ENCODE measurements at regions not wholly inside any gene's neighbourhood (a gene's known extent, or its start where the extent isn't known, plus 50 kb on each side); places are given as distances from the start of the nearest gene placed in this dataset.
"Not testable (repeated sequence)": the region's sequence is repeated elsewhere in the genome, so short reads cannot be mapped to it uniquely, and the experiment has no call there.

DNA sequence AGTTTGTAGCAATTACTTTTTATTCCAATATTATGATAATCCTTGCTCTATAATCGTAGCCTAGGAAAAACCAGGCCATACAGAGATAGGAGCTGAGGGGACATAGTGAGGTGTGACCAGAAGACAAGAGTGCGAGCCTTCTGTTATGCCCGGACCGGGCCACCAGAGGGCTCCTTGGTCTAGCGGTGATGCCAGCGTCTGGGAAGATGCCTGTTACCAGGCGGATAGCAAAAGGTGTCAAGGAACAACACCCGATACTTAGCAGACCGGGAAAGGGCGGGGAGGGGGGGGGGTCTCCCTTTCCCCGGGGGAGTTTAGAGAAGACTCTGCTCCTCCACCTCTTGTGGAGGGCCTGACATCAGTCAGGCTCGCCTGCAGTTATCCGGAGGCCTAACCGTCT is 67.1 kb upstream of the MUC20 start:
- H3K4me3 ChIP-seq; H3K36me3 ChIP-seq; H3K9me3 ChIP-seq; H3K27ac ChIP-seq; DNase-seq; intact Hi-C loops (cut with DNase I); H3K27me3 ChIP-seq: not testable (repeated sequence)
- H3K4me1 ChIP-seq: peaks cover 0 to 11% (median 0%) of the 10 kb centered on the region in 3 donors
- TF ChIP-seq, protein P1, sequence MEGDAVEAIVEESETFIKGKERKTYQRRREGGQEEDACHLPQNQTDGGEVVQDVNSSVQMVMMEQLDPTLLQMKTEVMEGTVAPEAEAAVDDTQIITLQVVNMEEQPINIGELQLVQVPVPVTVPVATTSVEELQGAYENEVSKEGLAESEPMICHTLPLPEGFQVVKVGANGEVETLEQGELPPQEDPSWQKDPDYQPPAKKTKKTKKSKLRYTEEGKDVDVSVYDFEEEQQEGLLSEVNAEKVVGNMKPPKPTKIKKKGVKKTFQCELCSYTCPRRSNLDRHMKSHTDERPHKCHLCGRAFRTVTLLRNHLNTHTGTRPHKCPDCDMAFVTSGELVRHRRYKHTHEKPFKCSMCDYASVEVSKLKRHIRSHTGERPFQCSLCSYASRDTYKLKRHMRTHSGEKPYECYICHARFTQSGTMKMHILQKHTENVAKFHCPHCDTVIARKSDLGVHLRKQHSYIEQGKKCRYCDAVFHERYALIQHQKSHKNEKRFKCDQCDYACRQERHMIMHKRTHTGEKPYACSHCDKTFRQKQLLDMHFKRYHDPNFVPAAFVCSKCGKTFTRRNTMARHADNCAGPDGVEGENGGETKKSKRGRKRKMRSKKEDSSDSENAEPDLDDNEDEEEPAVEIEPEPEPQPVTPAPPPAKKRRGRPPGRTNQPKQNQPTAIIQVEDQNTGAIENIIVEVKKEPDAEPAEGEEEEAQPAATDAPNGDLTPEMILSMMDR (IDR thresholded peaks at IDR 0.05): peak in 3 of 6 experiments; percentile 68 to 82 (median 77)
- 0% methylated on average over 1 to 5 of the region's 14 CpGs for WGBS, 2 donors

DNA sequence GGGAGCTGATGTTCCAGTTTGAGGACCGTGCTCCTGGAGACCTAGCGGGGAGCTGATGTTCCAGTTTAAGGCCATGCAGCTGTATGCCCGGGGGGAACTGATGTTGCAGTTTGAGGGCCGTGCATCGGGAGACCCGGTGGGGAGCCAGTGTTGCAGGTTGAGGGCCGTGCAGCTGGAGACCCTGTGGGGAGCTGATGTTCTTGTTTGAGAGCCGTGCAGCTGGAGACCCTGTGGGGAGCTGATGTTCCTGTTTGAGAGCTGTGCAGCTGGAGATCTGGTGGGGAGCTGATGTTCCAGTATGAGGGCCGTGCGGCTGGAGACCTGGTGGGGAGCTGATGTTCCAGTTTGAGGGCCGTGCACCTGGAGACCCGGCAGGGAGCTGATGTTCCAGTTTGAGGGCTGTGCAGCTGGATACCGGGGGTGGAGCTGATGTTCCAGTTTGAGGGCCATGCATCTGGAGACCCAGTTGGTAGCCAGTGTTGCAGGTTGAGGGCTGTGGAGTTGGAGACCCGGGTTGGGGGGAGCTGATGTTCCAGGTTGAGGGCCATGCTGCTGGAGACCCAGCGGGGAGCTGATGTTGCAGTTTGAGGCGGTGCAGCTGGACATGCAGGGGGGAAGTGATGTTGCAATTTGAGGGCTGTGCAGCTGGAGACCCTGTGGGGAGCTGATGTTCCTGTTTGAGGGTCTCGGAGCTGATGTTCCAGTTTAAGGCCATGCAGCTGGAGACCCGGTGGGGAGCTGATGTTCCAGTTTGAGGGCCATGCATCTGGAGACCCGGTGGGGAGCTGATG is 64.4 kb upstream of the APOD start:
- not testable (repeated sequence) for DNase-seq
- 87% methylated on average over 4 to 6 of the region's 19 CpGs for WGBS, 2 donors

DNA sequence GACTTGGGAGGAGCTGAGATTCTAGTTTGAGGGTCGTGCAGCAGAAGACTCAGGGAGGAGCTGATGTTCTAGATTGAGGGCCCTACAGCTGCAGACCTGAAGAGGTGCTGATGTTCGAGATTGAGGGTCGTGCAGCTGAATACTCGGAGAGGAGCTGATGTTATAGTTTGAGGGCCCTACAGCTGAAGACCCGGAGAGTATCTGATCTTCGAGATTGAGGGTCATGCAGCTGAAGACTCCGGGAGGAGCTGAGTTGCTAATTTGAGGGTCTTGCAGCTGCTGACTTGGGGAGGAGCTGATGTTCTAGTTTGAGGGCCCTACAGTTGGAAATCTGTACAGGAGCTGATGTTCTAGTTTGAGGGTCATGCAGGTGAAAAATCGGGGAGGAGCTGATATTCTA is 62.1 kb upstream of the APOD start:
- H3K4me1 ChIP-seq; DNase-seq; intact Hi-C loops (cut with DNase I); H3K27me3 ChIP-seq; H3K9me3 ChIP-seq; H3K27ac ChIP-seq; H3K4me3 ChIP-seq: not testable (repeated sequence)
- 83 to 89% methylated on average over 7 to 8 of the region's 8 CpGs for WGBS, 2 donors
- peaks cover 0 to 25% (median 0%) of the 10 kb centered on the region in 3 donors for H3K36me3 ChIP-seq

More for the DNA sequence above, 64.4 kb upstream of the APOD start:
- H3K27me3 ChIP-seq; H3K4me3 ChIP-seq; H3K4me1 ChIP-seq; H3K27ac ChIP-seq; H3K9me3 ChIP-seq; intact Hi-C loops (cut with DNase I): not testable (repeated sequence)
- peaks cover 0 to 15% (median 0%) of the 10 kb centered on the region in 3 donors for H3K36me3 ChIP-seq

DNA sequence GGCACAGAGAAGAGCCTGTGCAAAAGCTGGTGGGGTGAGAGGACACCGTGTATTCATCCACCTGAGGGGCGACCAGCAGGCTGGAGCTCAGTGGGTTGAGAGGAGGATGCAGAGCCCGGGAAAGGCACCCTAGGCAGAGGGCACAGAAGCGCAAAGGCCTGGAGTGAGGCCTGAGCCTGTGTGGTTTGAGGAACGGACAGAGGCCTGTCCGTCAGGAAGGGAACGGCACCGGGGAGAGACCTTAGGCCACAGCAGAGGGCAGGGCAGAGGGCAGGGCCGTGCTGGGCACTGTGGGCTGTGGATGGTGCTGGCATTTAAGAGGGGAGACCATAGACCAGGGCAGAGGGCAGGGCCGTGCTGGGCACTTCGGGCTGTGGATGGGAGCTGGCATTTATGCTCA is 59.5 kb upstream of the APOD start:
- DNase-seq; H3K9me3 ChIP-seq; H3K27me3 ChIP-seq; intact Hi-C loops (cut with DNase I); H3K27ac ChIP-seq; H3K4me1 ChIP-seq; H3K4me3 ChIP-seq: not testable (repeated sequence)
- peaks cover 0 to 20% (median 0%) of the 10 kb centered on the region in 3 donors for H3K36me3 ChIP-seq
- WGBS, 2 donors: 82 to 86% methylated on average over 9 of the region's 11 CpGs

DNA sequence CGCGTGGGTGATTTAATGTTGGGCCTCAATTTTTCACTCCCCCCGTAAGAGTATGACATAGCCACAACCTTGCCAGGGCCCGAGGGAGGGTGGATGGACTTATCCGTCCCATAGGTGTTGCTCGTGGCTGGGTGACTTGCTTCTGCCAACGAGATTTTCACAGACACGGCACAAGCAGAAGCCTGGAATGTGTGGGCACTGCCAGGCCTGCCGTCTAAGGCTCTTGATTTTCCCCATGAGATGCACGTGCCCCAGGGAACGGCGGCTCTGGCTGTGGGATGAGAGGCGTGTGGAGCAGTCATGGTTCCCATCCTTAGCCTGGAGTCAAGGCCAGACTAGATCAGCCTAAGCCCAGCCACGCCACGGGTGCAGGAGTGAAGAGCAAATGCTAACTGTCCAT is 58.6 kb upstream of the APOD start:
- H3K27ac ChIP-seq; H3K4me1 ChIP-seq; DNase-seq; H3K4me3 ChIP-seq; intact Hi-C loops (cut with DNase I); H3K27me3 ChIP-seq; H3K9me3 ChIP-seq: not testable (repeated sequence)
- 78 to 84% methylated on average over 4 to 13 of the region's 15 CpGs for WGBS, 2 donors
- peaks cover 0 to 14% (median 0%) of the 10 kb centered on the region in 3 donors for H3K36me3 ChIP-seq

DNA sequence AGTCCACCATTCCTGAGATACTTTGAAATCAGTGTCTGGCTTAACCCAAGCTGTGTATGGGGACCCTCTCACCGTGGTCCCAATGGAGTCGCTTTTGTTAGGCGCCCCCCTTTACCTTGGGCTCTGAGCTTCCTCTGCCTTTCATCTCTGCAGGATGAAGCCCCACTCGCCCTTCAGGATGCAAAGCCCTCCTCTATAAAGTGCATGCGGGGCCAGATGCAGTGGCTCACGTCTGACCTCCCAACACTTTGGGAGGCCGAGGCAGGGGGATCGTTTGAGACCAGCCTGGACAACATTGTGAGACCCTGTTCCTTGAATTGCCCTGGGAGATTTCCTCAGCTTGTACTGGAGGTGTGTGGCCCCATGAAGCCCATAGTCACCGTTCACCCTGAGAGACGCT is 54.7 kb upstream of the APOD start:
- DNase-seq; H3K9me3 ChIP-seq; H3K4me3 ChIP-seq; H3K27ac ChIP-seq; intact Hi-C loops (cut with DNase I); H3K27me3 ChIP-seq: not testable (repeated sequence)
- WGBS, 2 donors: 100% methylated on average over 2 of the region's 10 CpGs; no CpG with 5 or more reads in 1 of the 2 donors
- peaks cover 0 to 14% (median 0%) of the 10 kb centered on the region in 3 donors for H3K36me3 ChIP-seq
- peaks cover 0 to 12% (median 0%) of the 10 kb centered on the region in 3 donors for H3K4me1 ChIP-seq

DNA sequence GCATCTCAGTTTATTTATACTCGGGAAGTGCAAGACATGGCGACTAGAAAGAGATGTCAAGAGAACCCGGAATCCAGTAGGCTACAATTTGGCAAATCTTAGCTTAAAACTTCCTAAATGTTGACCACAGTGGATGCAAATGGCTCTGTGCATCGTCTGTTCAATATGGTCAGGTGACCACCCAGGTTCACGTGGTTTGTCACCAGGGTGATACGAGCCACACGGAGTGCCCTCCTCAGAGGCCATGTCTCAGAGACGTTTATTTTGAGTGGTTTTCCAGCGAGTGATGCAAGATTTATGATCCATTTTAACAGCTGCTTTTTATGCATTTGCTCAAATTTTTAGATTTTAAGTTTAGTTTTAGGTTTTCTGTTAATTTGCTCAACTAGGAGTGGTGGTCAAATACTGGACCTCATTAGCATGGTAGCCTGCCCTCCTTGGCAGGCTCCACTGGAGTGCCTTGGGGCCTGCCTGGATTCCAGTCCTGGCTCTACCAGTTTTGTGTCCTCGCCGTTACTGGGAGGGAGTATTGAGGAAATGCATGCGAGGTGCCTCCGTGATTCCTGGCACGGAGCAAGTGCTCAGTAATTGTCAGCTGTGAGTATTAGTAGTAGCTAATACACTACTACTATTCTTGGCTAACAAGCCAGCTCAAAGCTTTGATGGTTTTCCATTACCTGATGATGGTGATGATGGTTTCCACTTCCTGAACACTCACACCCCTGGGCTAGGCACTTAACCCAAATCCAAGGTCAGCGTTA is 53.9 kb upstream of the APOD start:
- 65 to 74% methylated on average over 9 to 11 of the region's 15 CpGs for WGBS, 2 donors
- peak overlapping the region in 1 of 4 donors; percentile 8 for H3K4me3 ChIP-seq
- peaks cover 0 to 12% (median 0%) of the 10 kb centered on the region in 3 donors for H3K4me1 ChIP-seq
- H3K27ac ChIP-seq; H3K9me3 ChIP-seq; H3K27me3 ChIP-seq; DNase-seq; intact Hi-C loops (cut with DNase I): not testable (repeated sequence)
- peaks cover 0 to 14% (median 0%) of the 10 kb centered on the region in 3 donors for H3K36me3 ChIP-seq

DNA sequence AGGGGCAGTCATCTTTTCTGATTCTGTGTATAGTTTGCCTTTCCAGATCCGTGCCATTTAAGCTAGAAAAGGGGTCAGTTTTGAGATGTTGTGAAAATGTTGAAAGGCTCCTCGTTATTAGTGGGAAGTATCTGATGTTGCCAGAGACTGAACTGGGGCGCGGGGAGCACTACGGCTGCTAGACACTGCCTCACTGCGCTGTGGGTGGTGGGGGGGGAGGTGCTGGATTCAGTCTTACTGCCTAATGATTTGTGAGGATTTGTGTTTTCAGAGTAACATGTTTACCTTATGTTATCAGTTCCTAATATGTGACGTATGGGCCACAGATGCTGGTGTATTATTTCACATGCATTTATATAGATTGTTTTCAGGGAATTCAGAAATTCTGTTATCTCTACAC is 53.3 kb upstream of the APOD start:
- H3K9me3 ChIP-seq; H3K27ac ChIP-seq; H3K27me3 ChIP-seq; DNase-seq; intact Hi-C loops (cut with DNase I); H3K36me3 ChIP-seq; H3K4me3 ChIP-seq: not testable (repeated sequence)
- WGBS, 2 donors: 89% methylated on average over 6 of the region's 7 CpGs; no CpG with 5 or more reads in 1 of the 2 donors
- peaks cover 0 to 12% (median 0%) of the 10 kb centered on the region in 3 donors for H3K4me1 ChIP-seq

DNA sequence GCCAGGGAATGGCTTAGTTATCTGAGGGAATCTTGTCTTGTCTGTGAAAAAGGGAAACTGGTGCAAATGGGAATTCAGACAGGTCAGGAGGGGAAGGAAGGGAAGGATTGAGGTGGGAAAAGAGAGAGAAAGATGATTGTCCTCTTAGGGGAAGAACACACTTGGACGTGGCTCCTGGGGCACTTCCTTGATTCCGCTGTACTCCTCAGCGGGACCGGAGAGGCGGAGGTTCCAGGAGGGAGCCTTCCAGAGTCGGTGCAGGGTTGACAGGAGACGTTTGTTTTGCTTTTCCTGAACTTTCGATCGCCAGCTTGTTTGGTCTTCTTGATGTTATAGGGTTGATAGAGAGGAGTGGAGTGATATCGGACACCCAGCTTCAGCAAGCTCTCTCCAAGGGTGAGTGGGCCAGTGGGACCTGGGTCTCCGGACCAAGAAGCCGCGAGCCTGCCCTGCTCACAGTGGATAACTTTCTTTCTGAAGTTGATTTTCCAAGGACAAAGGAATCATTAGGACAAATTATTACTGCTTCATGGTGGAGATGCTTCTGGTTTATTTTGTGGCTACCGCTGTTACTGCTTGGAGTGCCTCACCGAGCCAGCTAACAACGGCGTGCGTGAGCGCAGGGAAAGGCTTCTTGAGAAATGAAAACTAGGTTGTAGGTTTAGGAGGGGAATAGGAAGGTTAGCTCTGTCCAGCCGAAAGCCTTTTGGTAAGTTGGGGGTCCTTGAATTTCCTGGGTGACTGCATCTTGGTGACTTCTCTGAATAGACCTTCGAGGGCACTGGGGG is 52.4 kb upstream of the APOD start:
- Histone ChIP-seq H3K27ac (peak overlapping the region in 3 of 4 donors; percentile 44 to 80 (median 75)), H3K4me1 (peaks cover 0 to 12% (median 0%) of the 10 kb centered on the region in 3 donors), H3K4me3 (peak overlapping the region; percentile 2 to 46 (median 40))
- H3K36me3 ChIP-seq; DNase-seq; intact Hi-C loops (cut with DNase I); H3K27me3 ChIP-seq; H3K9me3 ChIP-seq: not testable (repeated sequence)
- 38 to 57% methylated on average over 8 to 16 of the region's 21 CpGs for WGBS, 2 donors

DNA sequence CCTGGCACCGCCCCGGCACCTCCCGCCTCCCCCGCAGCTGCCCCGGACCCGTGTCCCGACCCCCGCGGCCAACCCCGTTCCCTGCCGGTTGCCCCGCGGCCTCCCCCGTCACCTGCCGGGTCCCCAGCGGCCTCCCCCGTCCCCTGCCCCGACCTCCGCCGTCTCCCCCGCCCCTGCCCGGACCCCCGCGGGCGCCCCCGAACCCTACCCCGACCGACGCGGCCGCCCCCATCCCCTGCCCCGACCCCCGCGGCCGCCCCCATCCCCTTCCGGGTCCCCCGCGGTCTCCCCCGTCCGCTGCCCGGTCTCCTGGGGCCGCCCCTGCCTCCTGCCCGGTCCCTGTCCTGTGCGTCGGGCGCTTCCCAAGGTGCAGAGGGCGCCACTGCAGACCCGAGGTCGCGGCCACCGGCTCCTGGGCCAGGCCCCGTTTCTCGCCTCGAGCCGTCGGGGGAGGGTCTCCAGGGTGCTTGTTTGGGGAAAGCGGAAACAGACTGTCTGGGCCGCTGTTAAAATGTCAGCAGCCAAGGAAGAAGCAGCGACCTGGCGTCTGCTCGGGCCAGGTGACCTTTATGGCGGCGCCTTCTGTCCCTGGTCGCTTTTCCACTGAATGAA is 51.6 kb upstream of the APOD start:
- peak overlapping the region; percentile 2 to 61 (median 40) for H3K4me3 ChIP-seq
- H3K27me3 ChIP-seq; H3K36me3 ChIP-seq; H3K9me3 ChIP-seq; intact Hi-C loops (cut with DNase I); DNase-seq: not testable (repeated sequence)
- no CpG with 5 or more reads among the region's 64 CpGs for WGBS, 2 donors
- H3K4me1 ChIP-seq: peaks cover 0 to 12% (median 0%) of the 10 kb centered on the region in 3 donors
- H3K27ac ChIP-seq: peak overlapping the region in 3 of 4 donors; percentile 44 to 80 (median 75)
